ENCODE measurements at regions not wholly inside any gene's neighbourhood (a gene's known extent, or its start where the extent isn't known, plus 50 kb on each side); places are given as distances from the start of the nearest gene placed in this dataset.

- TF ChIP-seq CTCF (IDR thresholded peaks at IDR 0.05) (no peak), POLR2A (IDR thresholded peaks at IDR 0.05) (no peak)
Observed at GRCh38 chr15:70265986-70266385, 168.3 kb upstream of the TLE3 start.
